ENCODE measurements at regions not wholly inside any gene's neighbourhood (a gene's known extent, or its start where the extent isn't known, plus 50 kb on each side); places are given as distances from the start of the nearest gene placed in this dataset.
A peak's percentile ranks its signal among the peaks of the same experiment; 100 is the strongest.

DNA sequence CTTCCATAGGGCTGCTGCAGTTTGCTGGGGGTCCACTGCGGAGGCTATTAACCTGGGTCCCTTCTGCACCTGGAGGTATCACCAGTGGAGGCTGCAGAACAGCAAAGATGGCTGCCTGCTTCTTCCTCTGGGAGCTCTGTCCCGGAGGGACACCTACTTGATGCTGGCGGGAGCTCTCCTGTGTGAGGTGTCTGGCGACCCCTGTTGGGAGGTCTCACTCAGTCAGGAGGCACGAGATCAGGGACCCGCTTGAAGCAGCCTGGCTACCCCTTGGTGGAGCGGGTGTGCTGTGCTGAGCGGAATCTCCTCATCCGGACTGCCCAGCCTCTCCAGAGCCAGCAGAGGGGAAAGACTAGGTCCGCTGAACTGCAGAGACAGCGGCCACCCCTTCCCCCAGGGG lies 56.0 kb upstream of the CTXND1 start:
- DNase-seq (ENCODE audit: low spot score): no peak

DNA sequence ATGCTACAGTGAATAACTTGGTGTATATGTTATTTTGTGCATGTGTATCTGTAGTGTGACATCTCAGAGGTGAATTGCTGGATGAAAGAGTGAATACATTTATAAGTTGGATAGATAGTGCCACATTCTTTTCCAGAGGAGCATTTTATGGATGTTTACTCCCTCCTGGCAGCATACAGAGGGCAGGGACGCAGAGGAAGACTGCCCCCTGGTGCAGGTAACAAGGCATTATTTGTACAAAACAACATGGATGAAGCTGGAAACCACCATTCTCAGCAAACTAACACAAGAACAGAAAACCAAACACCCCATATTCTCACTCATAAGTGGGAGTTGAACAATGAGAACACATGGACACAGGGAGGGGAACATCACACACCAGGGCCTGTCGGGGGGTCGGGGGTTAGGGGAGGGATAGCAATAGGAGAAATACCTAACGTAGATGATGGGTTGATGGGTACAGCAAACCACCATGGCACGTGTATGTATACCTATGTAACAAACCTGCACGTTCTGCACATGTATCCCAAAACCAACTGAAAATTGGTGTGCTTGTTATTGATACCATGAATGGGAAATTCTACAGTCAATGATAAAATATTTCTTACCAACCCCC lies 57.9 kb upstream of the CTXND1 start:
- DNase-seq (ENCODE audit: low spot score): peak; percentile 12

DNA sequence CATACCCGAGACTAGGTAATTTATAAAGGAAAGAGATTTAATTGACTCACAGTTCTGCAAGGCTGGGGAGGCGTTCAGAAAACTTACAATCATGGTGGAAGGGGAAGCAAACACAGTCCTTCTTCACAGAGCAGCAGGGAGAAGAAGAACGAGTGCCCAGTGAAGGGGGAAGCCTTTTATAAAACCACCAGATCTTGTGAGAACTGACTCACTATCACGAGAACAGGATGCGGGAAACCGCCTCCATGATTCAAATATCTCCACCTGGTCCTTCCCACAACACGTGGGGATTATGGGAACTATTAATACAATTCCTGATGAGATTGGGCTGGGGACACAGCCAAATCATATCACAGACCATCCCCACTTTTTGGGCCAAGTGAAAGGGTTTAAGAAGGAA lies 58.8 kb upstream of the CTXND1 start:
- DNase-seq (ENCODE audit: low spot score): no peak

DNA sequence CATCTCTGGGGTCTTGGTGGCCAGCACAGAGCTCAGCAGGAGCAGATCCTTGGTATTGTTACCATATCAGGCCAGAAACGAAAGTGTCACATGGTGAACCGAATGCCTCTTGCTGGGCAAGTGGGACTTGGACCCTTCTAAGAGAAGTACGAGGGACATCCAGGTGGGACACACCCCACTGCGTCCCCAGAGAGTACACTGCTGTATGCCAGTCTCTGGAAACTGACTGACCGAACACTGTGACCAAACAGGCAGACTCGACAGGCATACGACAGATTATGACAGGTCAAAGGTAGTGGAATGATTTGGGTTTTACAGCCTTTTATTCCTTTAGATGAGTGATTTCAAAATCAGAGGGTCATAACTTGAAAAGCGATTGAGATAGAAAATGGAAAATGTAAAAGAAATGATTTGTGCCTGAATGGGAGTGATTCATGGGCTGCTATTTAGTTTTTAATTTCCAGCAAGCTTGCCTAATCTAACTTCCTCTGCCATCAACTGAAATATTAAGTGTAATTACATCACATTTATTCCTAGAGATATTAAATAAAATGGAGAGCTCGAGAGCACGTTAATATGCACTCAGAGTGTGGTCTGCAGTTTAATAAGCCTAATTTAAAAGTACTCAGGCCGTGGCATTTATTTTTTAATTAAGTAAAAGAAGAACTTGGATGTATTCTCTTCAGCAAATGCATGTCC lies 63.4 kb upstream of the CTXND1 start:
- DNase-seq (ENCODE audit: low spot score): no peak

DNA sequence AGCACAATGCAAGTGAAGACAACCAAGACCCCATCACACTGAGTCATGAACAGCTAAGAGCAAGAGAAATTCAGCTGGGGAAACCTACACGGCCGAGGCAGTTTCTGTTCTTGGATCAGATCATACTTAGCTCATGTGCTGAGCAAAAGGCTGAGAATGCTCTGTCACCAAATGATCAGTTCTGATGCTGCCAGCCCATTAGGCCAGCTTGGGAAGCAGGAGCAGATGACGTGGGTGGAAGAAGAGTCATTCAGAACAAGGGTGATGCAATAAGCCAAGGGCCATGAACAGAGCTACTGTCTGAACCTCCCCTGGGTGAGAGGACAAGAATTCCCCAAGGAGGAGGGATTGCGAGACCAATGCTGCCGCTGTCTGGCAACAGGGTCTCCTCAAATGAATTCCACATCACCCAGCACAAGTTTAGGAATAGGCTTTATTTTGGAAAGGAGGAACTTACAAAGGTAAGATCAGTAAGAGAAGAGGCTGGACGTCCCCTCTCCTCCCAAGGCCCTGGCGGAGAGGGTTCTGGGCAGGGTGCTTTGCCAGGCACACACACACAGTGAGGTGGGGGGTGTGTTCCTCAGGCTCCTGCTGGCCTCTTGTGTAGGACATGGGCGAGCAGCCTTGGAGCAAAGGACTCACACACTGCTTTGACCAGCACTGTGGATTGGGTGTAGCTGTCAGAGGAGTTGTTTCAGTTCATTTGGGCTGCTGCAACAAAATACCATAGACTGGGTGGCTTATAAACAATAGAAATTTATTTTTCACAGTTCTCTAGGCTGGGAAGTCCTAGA lies 65.6 kb upstream of the CTXND1 start:
- peak; percentile 91 for DNase-seq (ENCODE audit: low spot score)

DNA sequence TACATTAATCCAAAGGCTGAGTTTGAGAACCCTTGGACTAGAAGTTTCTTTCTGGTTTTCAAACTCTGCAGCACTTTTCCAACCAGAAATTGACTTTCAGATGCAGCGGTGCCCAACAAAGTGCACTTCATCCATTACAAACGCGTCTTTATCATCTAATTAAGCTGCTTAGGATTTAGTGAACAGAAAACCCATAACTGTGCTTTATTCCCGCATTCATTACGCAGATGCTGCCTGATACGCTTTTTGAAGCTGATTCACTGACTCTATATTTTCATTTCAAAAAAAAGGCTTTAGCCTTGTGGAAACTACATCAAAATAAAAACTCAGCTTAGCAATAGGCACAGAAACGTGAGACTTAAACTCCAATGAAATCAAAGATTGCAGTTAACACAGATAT lies 69.8 kb upstream of the CTXND1 start:
- no peak for DNase-seq (ENCODE audit: low spot score)

DNA sequence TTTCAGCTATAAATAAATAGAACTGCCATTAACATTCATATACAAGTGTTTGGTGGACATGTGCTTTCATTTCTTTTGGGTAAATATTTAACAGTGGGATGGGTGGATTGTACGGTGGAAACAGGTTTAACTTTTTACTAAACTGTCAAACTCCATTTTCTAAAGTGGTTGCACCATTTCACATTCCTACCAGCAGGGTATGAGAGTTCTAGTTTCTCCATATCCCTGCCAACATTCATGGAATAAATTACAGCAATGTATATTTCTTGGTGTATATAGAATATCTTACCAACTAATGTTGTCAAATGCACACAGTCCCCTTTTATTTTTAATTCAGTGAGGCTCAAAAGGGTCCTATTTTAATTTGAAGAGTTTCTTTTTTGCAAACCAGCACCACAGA lies 71.3 kb upstream of the CTXND1 start:
- peak; percentile 8 for DNase-seq (ENCODE audit: low spot score)

DNA sequence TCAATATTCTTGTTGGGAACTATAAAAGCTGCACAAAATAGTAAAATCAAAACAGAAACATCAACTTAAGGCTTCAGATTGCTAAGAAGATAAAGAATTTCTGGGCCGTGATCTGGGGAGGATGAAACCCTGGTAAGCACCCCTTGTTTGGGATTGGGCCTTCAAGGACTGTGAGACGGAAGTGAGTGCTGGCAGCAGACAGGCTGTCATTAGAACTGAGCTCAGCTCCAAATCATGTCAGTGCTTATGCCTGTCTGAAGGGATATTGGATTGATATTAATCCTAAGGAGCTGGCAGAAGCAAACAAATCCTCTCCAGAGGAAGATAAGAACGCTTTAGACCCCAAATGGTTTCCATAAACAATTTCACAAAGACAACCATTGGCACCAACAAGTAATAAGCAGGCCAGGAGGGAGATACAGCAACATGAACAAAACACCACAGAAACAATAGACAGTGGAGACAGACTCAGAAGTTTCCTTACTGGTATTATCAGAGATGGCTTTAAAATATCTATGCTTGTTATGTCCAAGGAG lies 72.6 kb upstream of the CTXND1 start:
- no peak for DNase-seq (ENCODE audit: low spot score)

DNA sequence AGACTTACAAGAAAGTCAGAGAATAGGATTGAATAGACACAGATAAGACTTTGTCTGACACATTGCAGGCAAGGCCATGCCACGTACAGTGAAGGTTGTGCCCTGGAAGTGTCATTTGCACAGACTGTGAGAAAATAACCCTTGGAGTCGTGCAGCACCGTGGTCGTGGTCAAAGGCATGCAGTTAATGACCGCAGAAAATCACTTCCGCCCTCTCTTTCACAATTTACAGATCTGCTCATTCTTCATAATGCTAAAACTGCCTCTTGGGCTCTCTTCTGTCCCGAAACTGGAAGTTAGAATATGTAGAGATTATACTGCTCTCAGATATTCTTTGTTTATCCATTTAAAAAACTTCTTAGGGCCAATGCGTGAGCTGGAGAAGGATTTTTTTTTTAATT lies 73.2 kb upstream of the CTXND1 start:
- DNase-seq (ENCODE audit: low spot score): no peak

DNA sequence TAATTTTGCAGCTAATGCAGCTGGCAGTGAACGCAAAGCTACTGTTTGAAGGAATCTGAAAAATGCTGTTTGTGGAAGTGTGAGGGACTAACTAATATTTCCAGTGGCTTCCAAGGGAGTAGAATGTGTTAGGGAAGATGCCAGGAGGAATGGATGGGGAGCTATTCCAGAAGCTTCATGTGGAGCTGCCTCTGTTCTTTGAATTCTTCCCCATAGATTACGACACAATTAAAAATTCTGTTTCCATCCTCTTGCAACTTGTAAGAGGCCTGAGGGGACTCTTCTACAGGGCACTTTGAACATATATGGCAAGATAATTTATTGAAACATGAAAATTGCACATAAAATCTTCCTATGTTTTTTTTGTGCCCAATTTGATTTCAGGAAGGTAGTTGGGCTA lies 74.3 kb upstream of the CTXND1 start:
- no peak for DNase-seq (ENCODE audit: low spot score)

DNA sequence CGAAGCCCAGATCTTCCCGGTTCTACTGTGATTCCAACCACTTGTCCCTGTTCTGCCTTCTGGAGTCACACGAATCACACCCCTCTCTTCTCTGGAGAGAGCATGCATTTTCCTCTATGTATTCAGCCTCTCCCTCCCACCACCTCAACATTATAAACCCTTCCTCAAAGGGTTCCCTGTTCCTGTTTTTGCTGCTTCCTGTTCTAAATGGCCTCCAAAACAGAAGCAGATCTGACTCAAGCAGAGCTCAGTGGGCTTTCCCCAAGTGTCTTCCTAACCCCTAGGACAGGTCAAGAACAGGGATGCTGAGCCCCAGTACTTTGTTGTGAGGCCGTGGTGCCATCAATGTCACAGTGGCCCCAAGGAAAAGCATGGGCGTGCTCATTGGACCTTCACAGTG lies 75.7 kb upstream of the ARNT2 start:
- no peak for DNase-seq (ENCODE audit: low spot score)

DNA sequence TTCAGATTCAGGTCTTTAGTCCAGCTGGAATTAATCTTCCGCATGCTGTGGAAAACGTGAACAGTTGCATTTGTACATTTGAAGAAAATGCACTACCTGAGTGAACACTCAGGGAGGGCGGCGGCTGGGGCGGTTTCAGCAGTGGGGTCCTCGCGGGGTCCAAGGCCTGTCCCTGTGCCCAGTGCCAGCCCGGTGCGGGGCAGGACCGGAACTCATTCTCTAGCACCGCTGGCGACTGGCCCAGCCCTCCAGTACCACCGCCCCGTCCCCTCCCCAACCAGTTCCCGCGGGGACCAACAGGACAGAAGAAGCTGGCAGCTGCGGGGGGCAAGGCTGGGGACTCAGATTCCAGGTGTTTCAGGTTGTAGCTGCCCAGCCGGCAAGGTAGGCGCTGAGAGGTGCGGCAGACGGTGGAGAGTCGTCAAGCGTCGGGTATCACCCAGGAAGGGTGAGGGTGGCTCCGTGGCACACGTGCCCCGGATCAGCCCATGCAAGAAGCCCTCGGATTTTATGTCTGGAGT lies 72.2 kb upstream of the ARNT2 start:
- DNase-seq (ENCODE audit: low spot score): no peak

DNA sequence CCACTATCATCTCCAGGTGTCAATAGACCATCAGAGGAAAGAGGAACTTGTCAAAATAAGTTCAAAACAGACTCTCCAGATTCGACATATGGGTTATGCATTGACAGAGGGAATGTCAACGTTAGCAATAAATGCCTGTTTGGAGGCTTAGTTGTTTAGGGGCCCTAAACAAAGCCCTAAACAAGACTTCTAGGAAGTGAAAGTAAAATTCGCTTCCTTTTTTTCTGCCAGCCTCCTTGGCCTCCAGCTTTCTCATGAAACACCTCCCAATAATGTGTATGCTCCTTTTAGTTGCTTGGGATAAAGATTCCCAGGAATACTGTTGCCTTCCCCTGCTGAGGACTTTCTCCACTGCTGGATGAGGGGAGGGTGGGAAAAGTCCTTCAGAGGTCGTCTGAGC lies 70.9 kb upstream of the ARNT2 start:
- DNase-seq (ENCODE audit: low spot score): no peak

DNA sequence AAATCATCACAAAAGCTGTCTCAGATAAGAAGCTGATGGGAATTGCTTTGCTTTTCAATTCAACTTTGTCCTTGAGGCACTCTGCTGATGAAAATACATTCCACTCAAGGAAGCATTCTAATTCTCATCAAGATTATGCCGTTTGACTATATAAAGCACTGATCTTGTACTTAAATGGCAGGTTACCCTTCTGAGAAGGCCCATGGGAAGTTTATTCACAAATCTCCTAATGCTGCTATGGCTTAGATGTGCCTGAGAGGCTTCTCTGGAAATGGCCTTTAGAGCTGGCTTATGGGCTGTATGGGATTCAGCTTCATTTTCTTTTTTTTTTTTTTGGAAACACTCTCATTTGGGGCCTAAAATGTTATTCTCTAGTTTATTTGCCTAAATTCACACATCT lies 69.7 kb upstream of the ARNT2 start:
- DNase-seq (ENCODE audit: low spot score): no peak

DNA sequence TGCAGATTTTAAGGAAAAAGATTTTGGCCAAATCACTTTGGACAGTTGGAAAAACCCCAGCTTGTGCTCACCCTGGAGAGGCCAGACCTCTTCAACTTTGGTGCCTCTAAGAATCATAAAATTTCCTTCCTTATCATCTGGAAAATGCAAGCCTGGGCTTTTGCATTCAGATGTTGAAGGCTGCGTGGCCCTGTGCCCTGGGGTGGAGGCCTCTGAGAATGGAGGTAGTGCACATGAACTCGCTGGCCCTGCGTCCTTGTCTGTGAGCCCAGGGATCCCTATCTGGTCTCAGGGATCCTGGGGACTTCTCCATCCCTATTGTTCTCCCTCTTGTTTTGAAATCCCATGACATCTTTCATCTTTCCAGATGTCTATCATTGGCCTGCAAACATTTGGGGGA lies 64.6 kb upstream of the ARNT2 start:
- DNase-seq (ENCODE audit: low spot score): no peak

DNA sequence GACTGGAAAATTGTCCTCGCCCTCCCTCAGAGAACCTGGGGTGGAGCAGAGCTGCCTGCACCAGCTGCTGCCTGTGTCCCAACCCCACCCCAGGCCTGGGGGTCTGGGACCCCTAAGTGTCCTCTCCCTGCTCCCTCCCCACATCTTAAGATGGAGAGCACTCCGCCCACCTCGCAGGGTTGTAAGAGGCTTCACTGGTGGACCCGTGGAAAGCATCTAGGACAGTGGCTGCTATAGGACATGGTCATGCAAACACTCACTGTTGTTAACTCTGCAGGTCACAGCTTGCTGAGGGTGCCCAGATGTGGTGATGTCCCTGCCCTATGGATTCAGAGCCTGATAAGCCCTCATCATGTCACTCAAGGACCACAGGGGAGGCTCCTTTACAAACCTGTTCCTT lies 62.0 kb upstream of the ARNT2 start:
- DNase-seq (ENCODE audit: low spot score): no peak

DNA sequence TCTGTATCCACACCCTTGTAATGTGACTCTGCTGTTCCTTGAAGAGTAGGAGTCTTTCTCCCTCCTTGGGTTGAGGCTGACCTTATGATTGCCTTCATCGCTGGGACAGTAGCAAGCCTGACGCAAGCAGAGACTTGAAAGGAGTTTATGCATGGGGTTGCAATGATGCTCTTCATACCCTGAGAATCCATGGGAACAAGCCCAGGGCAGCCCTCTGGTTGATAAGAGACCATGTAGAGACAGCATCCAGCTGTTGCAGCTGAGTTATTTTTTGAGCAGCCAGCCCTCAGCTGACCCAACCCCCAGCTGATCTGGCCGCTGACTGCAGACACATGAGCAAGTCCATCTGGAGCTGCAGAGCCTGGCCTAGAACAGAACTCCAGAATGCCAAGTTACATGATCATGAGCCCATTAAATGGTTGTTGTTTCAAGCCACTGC lies 60.6 kb upstream of the ARNT2 start:
- DNase-seq (ENCODE audit: low spot score): no peak

DNA sequence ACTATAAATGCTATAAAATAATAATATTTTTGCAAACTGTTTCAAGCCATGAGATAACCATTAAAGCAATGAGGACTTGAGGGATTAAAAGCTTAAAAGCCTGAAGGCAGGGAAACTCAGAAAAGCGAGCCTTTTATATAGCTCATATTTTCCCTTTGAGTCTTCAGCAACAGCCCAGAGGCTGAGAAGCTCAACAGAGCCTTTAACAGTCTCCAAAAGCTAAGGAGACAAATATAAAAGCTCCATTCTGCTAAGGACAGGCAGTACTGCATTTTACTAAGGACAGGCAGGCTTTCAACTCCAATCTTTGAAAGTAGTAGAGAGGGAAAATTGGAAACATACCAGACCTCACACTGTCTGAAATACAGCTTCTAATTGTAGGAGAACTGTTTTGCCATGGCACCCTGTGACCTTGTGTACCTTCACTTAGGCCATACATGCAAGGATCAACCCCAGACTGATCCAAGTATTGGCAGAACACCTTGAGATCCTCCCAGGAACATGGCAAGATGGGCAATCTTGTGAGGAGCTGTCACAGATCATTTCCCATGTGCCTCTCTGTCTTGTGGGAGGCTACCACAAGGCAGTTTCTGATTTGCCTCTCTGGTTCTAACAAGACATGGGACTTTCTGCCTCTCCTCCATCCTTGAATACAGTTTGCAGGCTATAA lies 53.1 kb upstream of the ARNT2 start:
- DNase-seq (ENCODE audit: low spot score): no peak

Data from RKO (cell line).